HepG2 (cell line): ENCODE measurements at regions not wholly inside any gene's neighbourhood (a gene's known extent, or its start where the extent isn't known, plus 50 kb on each side); places are given as distances from the start of the nearest gene placed in this dataset.

Experiments used
- ATAC-seq: fragments of 200-7000 bp; cut with Tn5 transposase; 3 replicates; pipeline ENCODE4 v1.9.1; 2020; ENCODE audit warnings: mild to moderate bottlenecking, moderate library complexity
- BruUV-seq: library from RNA; stranded (reverse); fragments of 400-500 nt; replicated peaks from 2 replicates; lab custom pipeline; 2021; lab: Mats Ljungman, UMichigan
- CTCF ChIA-PET: fragments of 300-600 bp; formaldehyde crosslinking; extraction: SDS; loops from one replicate; lab custom pipeline; 2021; ENCODE audit warnings: low total read pairs, inconsistent platforms, low intra/inter-chr PET ratio; lab: Yijun Ruan, JAX
- POLR2A ChIA-PET: fragments of 350-600 bp; sonication (Branson Sonifier 250); formaldehyde crosslinking; loops from one replicate; lab custom pipeline; 2020; ENCODE audit warnings: antibody characterized with exemption, inconsistent platforms; lab: Yijun Ruan, JAX
- DNase-seq: peaks from one replicate; pipeline ENCODE4 v3.0.0-alpha.2; 2015; ENCODE audit warnings: low spot score
- FAIRE-seq: peaks from 3 replicates; lab custom pipeline; 2011; peaks lifted over from hg19 to GRCh38; lab: Jason Lieb, UNC
- H2AFZ ChIP-seq: one replicate; pipeline ENCODE4 v1.6.1; 2011; ENCODE audit warnings: low read length, inconsistent platforms
- H3K27ac ChIP-seq: fragments of 300-600 bp; 3 replicates; pipeline ENCODE4 v1.8.0; 2011; ENCODE audit warnings: mixed run types, mild to moderate bottlenecking, mixed read lengths, low read length, inconsistent platforms; ENCODE audit not compliant: insufficient read depth; ENCODE audit errors: extremely low read length
- H3K27me3 ChIP-seq, 2 experiments: fragments of 200-600 bp in 1 of 2; 2 replicates in 1 of 2; 3 replicates in 1 of 2; pipeline versions ENCODE4 v1.6.0 to v1.8.0; 2011; ENCODE audit warnings: low read length in 2 of 2, mild to moderate bottlenecking in 2 of 2, moderate library complexity in 2 of 2, inconsistent platforms in 1 of 2; ENCODE audit not compliant: insufficient read depth in 2 of 2, control insufficient read depth in 1 of 2
- H3K36me3 ChIP-seq, 2 experiments: fragments of 200-600 bp in 1 of 2; replicated peaks in 1 of 2; 2 replicates in 1 of 2; 3 replicates in 1 of 2; pipeline versions ENCODE4 v1.5.1 to v1.8.0; 2011; ENCODE audit warnings: low read length in 2 of 2, inconsistent platforms in 1 of 2; ENCODE audit not compliant: insufficient read depth in 2 of 2, control insufficient read depth in 1 of 2
- H3K4me1 ChIP-seq: 2 replicates; pipeline ENCODE4 v1.5.1; 2012; ENCODE audit warnings: low read length, inconsistent platforms; ENCODE audit not compliant: insufficient read depth
- H3K4me2 ChIP-seq: 2 replicates; pipeline ENCODE4 v1.6.0; 2011; ENCODE audit warnings: low read depth, low read length, inconsistent platforms
- H3K4me3 ChIP-seq, 3 experiments: fragments of 200-600 bp in 1 of 3; sonication (generic), shearing (Covaris generic) in 1 of 3; replicated peaks in 1 of 3; 2 replicates each; pipeline ENCODE4 v1.5.1; 2011 to 2016; ENCODE audit warnings: low read length in 3 of 3, inconsistent platforms in 2 of 3, low read depth in 2 of 3, mild to moderate bottlenecking in 2 of 3, control low read depth in 1 of 3, mixed read lengths in 1 of 3; ENCODE audit not compliant: insufficient read depth in 1 of 3
- H3K79me2 ChIP-seq: one replicate; pipeline ENCODE4 v1.6.1; 2011; ENCODE audit warnings: low read length, inconsistent platforms; ENCODE audit not compliant: insufficient read depth
- H3K9ac ChIP-seq: 2 replicates; pipeline ENCODE4 v1.6.0; 2011; ENCODE audit warnings: mild to moderate bottlenecking, low read depth, low read length, inconsistent platforms; ENCODE audit not compliant: insufficient read depth
- H3K9me3 ChIP-seq: 2 replicates; pipeline ENCODE4 v1.5.1; 2012; ENCODE audit warnings: mild to moderate bottlenecking, low read length
- H4K20me1 ChIP-seq: 2 replicates; pipeline ENCODE4 v1.6.0; 2011; ENCODE audit warnings: inconsistent platforms, mild to moderate bottlenecking, low read length, moderate library complexity; ENCODE audit not compliant: insufficient read depth
- HES4 ChIP-seq: sonication (generic); formaldehyde crosslinking; IDR thresholded peaks from 2 replicates; pipeline ENCODE4 v1.9.0; 2021; ENCODE audit warnings: mild to moderate bottlenecking, missing genetic modification reagents, borderline replicate concordance
- MAFK ChIP-seq, 2 experiments: IDR thresholded peaks in 1 of 2; conservative IDR thresholded peaks in 1 of 2; 2 replicates each; pipeline ENCODE4 v1.6.1; 2011; ENCODE audit warnings: improper control_type of control experiment in 2 of 2, low read length in 2 of 2
- SALL2 ChIP-seq: sonication (generic); formaldehyde crosslinking; IDR thresholded peaks from 2 replicates; pipeline ENCODE4 v1.8.1; 2023; ENCODE audit warnings: mild to moderate bottlenecking, missing genetic modification reagents, inconsistent platforms
- SETDB1 ChIP-seq: sonication (generic); formaldehyde crosslinking; IDR thresholded peaks from 2 replicates; pipeline ENCODE4 v1.5.1; 2020; ENCODE audit warnings: missing genetic modification reagents, mild to moderate bottlenecking, borderline replicate concordance
- STAG1 ChIP-seq: sonication (generic); formaldehyde crosslinking; IDR thresholded peaks from 2 replicates; pipeline ENCODE4 v1.4.0; 2020; ENCODE audit warnings: missing genetic modification reagents
- ZBED4 ChIP-seq: sonication (generic); formaldehyde crosslinking; IDR thresholded peaks from 2 replicates; pipeline ENCODE4 v1.4.0; 2020; ENCODE audit warnings: missing genetic modification reagents, borderline replicate concordance
- ZFP62 ChIP-seq: sonication (generic); formaldehyde crosslinking; IDR thresholded peaks from 2 replicates; pipeline ENCODE4 v1.4.0; 2020; ENCODE audit warnings: missing genetic modification reagents
- ZNF644 ChIP-seq: IDR thresholded peaks from 2 replicates; pipeline ENCODE4 v1.6.1; 2016; ENCODE audit warnings: low read depth
- WGBS: methylation state at CpG from one replicate; pipeline ENCODE4 v1.1.6; 2017; ENCODE audit warnings: low lambda C conversion rate; 5-methylcytosine and 5-hydroxymethylcytosine counted together
- in situ Hi-C: cut with HindIII; loops from 2 replicates; pipeline ENCODE4 v1.10.0; 2017; ENCODE audit warnings: low pct_unique_long_range_greater_than_20kb; ENCODE audit not compliant: extremely low pct_ligation_motif_present
- intact Hi-C: fragments of 100-400 bp; cut with micrococcal nuclease; formaldehyde crosslinking; loops from one replicate; pipeline ENCODE4 v1.10.0; 2022; ENCODE audit not compliant: unreplicated experiment
- TF ChIP-seq, protein P1 (sequence below): sonication (generic); formaldehyde crosslinking; IDR thresholded peaks from 2 replicates; pipeline ENCODE4 v1.8.1; 2022; ENCODE audit warnings: mild to moderate bottlenecking, missing genetic modification reagents
- TF ChIP-seq, protein P2 (sequence below): IDR thresholded peaks from 2 replicates; pipeline ENCODE4 v1.6.1; 2016; ENCODE audit warnings: missing genetic modification reagents, missing compliant biosample characterization

DNA sequence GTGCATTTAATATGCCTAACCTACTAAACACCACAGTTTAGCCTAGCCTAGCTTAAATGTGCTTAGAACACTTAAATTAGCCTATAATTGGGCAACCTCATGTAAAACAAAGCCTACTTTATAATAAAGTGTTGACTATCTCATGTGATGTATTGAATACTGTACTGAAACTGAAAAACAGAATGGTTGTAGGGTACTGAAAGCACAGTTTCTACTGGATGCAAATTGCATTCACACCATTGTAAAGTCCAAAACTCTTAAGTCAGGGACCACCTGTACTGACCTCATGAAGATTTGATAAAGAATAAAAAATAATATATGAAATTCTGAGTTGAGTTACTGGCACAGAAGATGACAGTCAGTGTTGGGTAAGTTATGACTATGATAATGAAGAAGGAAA, 625.4 kb upstream of the SOX9 start (continued):
- TF ChIP-seq, protein P1, sequence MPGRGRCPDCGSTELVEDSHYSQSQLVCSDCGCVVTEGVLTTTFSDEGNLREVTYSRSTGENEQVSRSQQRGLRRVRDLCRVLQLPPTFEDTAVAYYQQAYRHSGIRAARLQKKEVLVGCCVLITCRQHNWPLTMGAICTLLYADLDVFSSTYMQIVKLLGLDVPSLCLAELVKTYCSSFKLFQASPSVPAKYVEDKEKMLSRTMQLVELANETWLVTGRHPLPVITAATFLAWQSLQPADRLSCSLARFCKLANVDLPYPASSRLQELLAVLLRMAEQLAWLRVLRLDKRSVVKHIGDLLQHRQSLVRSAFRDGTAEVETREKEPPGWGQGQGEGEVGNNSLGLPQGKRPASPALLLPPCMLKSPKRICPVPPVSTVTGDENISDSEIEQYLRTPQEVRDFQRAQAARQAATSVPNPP (CRISPR knock-in tag) = no peak
- TF ChIP-seq ZNF644 (CRISPR knock-in tag) (no peak), ZBED4 (CRISPR knock-in tag) (no peak), STAG1 (CRISPR knock-in tag) (no peak), SALL2 (CRISPR knock-in tag) (no peak), SETDB1 (no peak)

DNA sequence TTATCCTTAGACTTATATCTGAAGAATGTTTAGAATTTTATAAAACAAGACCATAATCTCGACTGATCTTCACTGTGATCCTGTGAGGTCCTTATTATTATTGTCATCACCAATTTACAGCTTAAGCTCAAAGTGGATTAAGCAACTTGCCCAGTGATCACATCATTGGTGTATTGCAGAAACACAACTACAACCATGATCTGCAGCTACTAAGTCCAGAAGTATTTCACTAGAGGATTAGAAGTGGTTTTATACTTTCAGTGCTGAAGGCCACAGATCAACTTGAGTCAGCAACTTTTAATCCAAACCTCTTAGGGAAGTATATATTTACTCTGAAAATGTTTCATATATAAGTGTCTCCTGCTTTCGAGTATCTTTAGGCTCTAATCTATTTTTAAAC, 624.3 kb upstream of the SOX9 start:
- DNase-seq (no peak), ATAC-seq (no peak), FAIRE-seq (no peak)
- no peaks in the 10 kb centered on the region for H3K36me3 ChIP-seq
- 2% methylated on average over 2 of the region's 2 CpGs for WGBS
- intact Hi-C loops (no loop called here), in situ Hi-C loops (no loop called here)
- H3K9ac ChIP-seq = no peak overlapping the region
- H3K4me1 ChIP-seq = no peaks in the 10 kb centered on the region
- H4K20me1 ChIP-seq = no peaks in the 10 kb centered on the region
- no peak overlapping the region for H3K4me3 ChIP-seq
- H3K27ac ChIP-seq = no peak overlapping the region
- no peaks in the 10 kb centered on the region for H3K27me3 ChIP-seq
- H3K9me3 ChIP-seq = no peaks in the 10 kb centered on the region
- ChIA-PET CTCF (no interaction called here), POLR2A (no interaction called here)
- no peak overlapping the region for H2AFZ ChIP-seq
- no peaks in the 10 kb centered on the region for H3K79me2 ChIP-seq
- no peak overlapping the region for H3K4me2 ChIP-seq
- TF ChIP-seq HES4 = no peak
- TF ChIP-seq, protein P2, sequence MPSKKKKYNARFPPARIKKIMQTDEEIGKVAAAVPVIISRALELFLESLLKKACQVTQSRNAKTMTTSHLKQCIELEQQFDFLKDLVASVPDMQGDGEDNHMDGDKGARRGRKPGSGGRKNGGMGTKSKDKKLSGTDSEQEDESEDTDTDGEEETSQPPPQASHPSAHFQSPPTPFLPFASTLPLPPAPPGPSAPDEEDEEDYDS (CRISPR knock-in tag) = no peak
- TF ChIP-seq ZFP62 = no peak
- peak in 1 of 2 experiments; percentile 47; a peak in 1 of 4 replicates for TF ChIP-seq MAFK (conservative IDR thresholded peaks at IDR 0.05 in 1 of 2, IDR thresholded peaks at IDR 0.05 in 1 of 2; ENCODE audit: low read length in 2 of 2)
- no TSS peak for BruUV-seq
